AG09309 (cell line): ENCODE measurements at regions not wholly inside any gene's neighbourhood (a gene's known extent, or its start where the extent isn't known, plus 50 kb on each side); places are given as distances from the start of the nearest gene placed in this dataset.

Experiments used
- DNase-seq: peaks from one replicate; pipeline ENCODE4 v3.0.0-alpha.2; 2010; ENCODE audit warnings: low read depth
- H3K4me3 ChIP-seq: 2 replicates; pipeline ENCODE4 v1.5.1; 2011; ENCODE audit warnings: mild to moderate bottlenecking, low read depth, low read length, moderate library complexity; ENCODE audit not compliant: control insufficient read depth
- CTCF ChIP-seq: IDR thresholded peaks from 2 replicates; pipeline ENCODE4 v1.5.1; 2011; ENCODE audit warnings: mild to moderate bottlenecking, low read depth, low read length, inconsistent platforms; ENCODE audit not compliant: insufficient read depth, control insufficient read depth; ENCODE audit errors: missing control alignments

DNA sequence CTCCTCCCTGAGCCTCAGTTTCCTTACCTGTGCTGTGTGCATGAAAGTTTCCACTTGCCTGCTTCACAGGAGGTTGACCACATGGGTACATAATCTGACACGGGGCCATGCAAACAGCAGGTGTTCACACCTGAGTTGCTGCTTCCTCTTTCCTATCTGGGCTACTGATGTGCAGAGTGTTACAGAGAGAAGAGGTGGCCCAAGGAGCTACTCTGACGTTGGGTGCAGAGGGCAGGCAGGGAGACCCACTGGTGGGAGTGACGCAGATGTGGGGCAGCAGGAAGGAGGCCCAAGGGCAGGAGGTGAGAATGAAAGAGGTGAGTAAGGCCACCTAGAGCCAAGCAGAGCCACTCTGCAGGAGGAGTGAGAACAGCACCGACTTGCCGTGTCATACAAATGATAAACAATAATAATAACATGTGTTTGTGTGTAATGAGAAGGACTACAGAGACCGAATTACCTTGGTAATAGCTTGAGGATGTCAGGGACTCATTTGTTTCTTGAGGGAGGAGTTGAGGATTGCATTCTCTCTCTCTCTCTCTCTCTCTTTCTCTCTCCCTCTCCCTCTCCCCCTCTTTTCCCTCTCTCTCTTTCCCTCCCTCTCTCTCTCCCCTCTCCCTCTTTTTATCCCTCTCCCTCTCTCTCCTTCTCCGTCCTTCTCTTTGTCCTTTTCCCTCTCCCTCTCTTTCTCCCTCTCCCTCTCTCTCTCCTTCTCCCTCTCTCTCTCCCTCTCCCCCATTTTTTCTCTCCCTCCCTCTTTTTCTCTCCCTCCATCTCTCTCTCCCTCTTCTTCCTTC, 87.4 kb upstream of the IGSF21 start:
- no peak for TF ChIP-seq CTCF
- no peak for DNase-seq
- no peak overlapping the region for H3K4me3 ChIP-seq

- no peak for TF ChIP-seq CTCF
- H3K4me3 ChIP-seq: no peak overlapping the region
- DNase-seq: no peak
Measured at GRCh38 chr1:18021242-18021641, 86.4 kb upstream of the IGSF21 start.

DNA sequence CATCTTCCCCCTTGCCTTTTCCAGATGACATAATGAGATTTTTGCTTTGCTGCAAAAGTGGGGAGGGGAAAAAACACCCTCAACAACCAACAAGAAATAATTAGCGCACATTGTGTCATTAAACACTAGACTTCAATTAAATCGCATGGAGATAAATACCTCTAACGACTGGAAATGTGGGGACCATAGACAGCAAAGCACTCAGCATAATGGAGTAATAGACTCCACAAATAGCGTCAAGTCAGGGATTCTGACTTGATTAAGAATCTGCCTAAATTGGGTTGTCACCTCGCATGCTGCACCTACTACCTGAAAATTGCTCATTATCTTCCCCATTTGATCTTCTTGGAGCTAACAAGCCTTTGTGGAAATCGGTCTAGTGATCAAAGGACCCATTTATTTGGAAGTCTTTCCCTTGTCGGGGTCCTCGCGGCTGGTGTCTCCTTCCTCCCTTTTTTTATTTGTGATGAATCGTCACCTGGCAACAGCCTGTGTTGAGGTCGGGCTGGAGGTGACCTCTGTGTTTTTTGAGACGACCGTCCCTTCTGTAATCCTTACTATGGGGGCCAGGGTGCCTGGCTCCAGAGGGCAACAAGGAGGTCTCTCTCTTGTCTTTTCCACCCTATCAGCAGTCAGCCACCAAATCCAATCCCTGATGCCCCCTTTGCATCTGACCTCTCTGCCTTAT, 75.3 kb upstream of the IGSF21 start:
- no peak overlapping the region for H3K4me3 ChIP-seq
- no peak for TF ChIP-seq CTCF
- no peak for DNase-seq

DNA sequence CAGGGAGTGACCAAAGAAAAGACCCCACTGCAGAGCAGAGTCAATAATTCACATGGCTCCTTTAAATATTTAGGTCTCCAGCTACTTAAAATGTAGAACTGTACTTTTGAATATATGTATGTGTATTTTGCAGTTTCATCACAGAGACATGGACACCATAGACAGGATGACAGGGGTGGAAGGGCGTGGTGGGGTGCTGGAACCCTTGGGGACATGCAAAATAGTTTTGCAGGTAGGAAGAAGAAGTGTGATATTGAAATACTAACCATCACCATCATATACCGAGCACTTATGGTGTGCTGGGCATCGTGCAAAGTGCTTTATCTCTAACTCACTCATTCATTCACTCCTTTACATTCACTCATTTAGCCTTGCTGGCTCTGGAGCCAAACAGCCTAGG, 72.5 kb upstream of the IGSF21 start:
- no peak for TF ChIP-seq CTCF
- no peak for DNase-seq
- H3K4me3 ChIP-seq: no peak overlapping the region

GRCh38 chr1:18037651-18038050, 69.9 kb upstream of the IGSF21 start:
- no peak overlapping the region for H3K4me3 ChIP-seq
- no peak for DNase-seq
- no peak for TF ChIP-seq CTCF

GRCh38 chr1:18038051-18038450, 69.5 kb upstream of the IGSF21 start:
- H3K4me3 ChIP-seq: no peak overlapping the region
- TF ChIP-seq CTCF: no peak
- no peak for DNase-seq
